HG03039 (cell line): ENCODE measurements at regions not wholly inside any gene's neighbourhood (a gene's known extent, or its start where the extent isn't known, plus 50 kb on each side); places are given as distances from the start of the nearest gene placed in this dataset.
"Not testable (repeated sequence)": the region's sequence is repeated elsewhere in the genome, so short reads cannot be mapped to it uniquely, and the experiment has no call there.

Experiments
- ATAC-seq: cut with Tn5 transposase; IDR thresholded peaks from one replicate; pipeline ENCODE4 v1.9.1; 2021; ENCODE audit warnings: mild to moderate bottlenecking, moderate library complexity; ENCODE audit not compliant: unreplicated experiment

DNA sequence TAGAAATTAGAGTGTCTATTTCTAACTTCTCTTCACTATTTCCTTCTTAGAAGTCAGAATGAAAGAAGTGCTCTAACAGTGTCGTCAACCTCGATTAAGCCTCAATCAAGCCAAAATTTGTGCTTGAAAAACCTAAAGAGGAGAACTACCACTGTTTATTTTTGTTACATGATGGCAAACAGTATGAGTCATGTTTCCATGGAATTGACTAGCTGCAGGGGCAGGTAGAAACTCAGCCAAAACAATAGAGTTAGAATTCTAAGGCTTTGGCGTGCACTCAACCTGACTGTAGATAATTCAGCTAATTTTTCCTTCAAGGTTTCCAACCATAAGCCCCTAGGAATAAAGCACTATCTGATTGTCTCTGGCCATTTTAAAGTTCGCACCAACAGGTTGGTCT lies 415.9 kb downstream of the ETS1 start:
- no peak for ATAC-seq

DNA sequence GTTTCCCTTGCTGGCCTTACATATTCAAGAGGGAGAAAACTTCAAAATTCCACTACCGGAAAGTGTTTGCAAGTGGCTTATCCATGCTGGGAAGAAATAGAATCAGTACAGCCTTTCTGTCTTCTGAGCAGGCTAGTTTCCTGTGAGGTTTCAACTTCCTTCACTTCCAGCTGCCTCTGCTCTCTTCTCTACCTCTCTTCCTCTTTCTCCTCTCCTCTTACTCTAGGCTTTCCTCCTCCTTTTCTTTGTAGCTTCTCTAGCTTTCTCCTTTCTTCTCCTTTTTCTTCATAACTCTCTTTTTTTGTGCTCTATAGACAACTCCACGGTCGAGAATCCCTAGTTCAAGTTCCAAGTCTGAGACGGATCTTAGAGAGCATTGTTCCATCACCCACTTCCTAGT lies 421.8 kb downstream of the ETS1 start:
- no peak for ATAC-seq

DNA sequence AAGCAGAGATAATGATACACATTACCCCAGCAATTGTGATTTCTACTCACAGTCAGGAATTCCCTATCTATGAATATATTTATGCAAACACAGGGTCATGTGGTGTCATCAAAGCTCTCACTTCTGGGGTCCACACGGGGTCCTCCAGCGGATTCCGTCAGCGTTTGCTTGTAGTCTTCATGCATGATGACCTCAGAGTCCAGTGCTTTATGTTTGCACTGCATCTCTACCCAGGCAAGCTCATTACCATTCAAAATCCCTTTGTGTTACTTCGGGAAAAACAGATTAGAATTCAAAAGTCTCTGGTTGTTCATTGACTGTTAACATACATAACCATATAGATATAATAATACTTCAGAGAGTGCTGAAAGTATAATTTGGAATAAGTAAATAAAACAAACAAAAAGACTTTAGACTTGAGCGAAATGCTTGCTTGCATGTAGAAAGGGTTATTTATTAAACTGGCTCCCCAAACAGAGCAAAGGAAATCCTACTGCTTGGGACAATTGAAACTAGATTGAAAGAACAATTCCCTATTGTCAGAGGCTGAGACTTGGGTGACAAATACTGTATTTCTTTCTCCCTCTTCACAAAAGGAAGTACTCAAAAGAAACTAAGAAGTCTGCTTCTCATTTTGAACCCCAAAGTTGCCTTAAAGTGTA lies 423.1 kb downstream of the ETS1 start:
- ATAC-seq: no peak

DNA sequence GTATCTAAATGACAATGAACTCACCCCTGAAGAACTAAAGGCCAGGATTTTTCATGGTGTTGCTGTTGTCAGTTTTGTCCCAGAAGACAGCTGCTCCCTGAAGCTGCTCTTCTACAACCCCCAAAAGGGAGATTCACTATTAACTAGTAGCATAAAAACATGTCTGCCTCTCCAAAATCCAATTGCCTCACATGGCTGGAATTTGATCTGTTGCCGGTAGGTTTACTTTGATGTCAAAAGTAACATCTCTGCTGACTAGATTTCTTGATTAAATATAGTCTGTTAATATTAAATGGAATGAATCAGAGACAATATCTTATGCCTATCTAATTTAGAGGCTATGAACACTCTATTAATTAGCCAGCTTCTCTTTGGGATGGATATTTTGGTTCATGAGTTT lies 425.4 kb downstream of the ETS1 start:
- ATAC-seq: no peak

DNA sequence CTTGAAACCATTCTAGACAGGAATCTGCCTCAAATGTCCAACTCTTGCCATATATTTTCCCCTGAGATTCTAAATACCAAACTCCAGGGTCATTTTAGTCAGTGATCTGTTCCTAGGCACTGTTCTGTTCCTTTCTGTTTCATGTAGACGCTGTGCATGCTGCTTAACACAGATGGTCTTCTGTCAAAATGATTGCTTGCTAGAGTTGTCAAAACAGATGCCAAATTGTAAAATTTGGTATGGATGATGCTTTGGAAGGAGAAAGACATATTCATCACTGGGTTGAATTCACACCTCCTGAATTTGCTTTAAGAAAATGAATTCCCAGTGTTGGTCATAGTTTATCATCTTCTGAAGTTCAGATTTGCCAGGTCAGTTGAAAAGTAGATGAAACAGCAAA lies 425.9 kb downstream of the ETS1 start:
- ATAC-seq: no peak

DNA sequence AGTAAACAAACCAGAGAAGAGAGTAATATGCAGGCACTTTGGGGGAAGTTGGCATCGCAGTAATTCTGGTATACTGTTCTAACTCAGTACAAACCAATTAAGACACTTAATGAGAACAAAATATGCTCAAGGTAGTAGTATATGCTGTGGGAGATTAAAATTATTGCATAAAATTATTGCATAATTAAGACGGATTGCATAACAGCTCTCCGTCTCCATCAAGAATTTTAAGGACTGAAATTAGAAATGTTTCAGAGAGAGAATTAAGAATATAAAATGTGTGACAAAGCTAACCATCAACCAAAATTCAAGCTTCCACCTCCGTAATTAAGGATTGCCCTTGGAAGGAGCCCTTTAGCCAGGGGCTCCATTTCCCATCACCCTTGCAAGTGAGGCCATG lies 428.5 kb downstream of the ETS1 start:
- no peak for ATAC-seq

DNA sequence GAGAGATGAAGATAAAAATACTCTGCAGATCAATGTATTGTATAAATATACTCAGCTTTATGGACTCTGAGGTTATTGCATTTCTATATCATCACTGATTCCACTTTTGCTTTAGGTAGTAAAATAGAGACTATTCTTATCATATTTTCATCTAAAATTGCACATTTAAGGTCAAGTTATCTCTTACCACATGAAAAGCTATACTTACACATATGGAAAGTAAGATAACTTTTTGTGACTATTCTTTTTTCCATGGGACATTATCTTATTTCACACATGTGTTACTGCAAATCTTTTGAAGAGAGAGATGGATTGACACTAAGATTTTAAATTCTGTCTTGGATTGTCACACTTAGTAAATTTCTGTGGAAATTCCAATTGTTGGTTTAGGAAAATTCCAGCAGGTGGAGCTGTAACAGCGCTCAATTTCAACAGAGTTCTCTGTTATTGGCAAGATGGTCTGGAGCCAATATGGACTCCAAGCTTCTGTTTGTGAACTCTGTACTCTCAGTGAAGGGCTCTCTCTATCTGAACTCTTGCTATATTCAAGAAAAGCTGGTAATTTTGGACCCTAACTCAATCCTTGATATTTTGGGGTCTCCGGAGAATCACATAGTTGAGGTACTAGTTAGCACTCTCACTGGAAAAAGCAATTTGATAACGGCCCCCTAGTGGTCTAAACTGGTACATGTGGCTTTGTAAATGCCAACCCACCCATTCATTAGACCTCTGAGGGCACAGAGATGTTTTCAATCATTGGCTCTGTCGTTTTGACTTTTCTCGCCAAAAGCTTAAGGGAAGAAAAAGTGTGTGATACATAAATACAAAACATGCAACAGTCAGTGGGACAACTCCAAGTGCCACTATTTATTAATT lies 429.7 kb downstream of the ETS1 start:
- ATAC-seq: peak; percentile 78

DNA sequence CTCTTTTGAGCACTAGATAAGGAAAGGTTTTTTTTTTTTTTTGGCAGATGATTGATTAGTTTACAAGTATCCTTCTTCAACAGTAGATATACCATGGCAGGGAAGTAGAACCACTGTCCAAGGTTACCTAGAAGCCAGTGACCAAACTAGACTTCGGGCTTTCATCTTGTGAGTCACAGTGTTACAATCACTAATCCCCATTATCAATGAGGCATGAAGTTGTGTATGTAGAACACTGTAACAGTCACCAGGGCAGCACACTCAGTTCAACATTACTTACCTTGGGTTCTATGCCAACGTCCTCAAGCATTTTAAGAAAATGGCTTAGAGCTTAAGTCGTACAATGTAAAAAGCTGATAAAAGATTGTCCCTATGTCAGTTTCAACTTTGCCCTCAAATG lies 430.9 kb downstream of the ETS1 start:
- ATAC-seq: no peak

DNA sequence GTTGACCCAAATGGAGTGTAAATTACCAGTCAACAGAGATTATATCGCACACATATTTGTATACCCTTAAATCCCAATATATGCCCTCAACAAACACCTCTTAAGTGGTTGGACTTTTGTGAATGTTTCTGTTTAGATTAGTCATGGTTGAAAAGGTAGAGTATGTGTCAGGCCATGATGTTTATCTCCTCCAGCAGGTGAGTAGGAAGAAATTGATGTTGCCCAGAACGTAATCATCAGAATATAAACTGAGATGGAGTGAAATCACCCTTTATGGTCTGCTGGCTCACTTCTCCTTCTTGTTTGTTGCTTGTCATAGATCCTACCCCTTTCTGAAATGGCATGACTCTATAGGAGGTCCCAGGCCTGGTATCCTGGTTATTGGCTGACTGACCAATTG lies 431.8 kb downstream of the ETS1 start:
- no peak for ATAC-seq

DNA sequence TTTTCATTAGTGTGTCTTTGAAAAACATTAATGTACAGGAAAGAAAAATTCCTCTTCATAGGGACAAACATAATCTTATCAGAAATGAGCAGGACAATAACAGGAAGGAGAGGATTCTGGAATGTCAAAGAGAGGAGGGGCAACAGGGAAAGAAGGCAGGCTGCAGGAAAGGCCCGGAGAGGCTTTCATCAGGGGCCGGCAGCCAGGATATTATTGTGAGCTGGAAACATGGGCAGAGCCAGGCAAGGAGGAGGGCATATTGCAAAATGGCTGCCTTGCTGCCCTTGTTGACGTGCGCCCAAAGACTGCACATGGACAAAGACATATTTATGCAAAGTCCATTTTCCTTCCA lies 433.7 kb downstream of the ETS1 start:
- no peak for ATAC-seq

DNA sequence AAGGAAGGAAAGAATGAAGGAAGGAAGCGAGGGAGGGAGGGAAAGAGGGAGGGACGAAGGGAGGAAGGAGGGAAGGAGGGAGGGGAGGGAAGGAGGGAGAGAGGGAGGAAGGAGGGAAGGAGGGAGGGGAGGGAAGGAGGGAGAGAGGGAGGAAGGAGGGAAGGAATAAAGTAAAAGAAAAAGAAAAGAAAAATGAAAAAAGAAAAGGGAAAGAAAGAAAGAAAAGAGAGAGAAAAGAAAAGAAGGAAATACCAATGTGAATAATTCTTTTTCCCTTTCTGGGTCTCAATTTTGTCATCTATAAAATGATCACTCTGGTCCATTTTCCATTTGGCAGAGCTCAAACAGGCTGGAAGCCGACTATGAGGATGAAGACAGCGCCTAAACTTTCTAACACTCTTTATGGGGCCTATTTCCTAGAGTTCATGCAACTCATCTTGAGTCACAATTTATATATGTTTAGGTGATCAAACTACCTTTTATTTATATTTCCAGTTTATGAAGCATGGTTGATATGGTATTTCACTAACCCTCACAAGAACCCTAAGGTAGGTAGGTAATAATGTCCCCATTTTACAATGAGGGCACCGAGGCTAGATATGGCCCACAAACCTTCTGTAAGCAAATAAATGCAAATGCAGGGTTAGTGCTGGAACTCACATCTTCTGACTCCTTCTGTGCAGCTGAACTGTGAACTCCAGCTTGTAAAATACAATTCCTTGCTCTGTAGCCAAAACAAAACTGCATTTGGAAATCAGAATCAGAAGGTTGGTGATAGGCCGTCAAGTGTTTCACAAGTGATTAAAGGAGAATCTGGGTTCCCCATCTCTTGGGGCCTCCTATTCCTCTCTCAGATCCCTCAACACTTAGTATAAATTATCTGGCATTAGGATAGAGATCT lies 434.3 kb downstream of the ETS1 start:
- ATAC-seq: no peak

DNA sequence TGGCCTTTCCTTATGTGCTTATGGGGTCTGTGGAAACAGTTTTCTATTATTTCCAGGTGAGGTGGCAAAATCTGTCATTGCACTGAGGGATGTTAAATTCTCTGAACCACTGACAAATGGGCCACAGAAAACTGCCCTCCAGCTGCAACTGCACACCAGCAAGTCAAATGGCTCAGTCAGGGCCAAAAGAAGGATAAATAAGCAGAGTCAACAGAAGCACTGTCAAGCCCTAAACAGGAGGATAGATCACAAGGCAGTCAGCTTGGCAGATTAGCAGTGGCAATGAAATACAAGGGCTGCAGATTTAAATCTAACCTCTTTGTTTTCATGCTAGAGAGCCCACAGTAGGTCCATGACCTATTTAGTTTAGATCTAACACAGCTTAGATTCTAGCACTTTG lies 435.6 kb downstream of the ETS1 start:
- ATAC-seq: no peak

DNA sequence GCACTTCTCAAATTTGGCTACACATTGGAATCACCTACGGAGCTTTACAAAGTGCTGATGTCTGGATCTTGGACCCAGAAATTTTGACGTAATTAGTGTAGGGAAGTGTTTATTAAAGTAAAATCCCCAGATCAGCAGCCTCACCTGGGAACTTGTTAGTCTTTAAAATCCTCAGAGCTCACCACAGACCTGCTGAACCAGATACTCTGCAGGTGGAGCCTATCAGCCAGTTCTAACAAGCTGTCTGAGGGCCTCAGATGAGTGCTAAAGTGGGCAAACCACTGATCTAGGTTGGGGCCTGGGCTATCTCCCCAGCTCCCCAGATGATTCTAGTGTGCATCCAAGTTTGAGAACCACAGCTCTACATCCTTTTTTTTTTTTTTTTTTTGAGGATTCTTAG lies 436.0 kb downstream of the ETS1 start:
- ATAC-seq: no peak

DNA sequence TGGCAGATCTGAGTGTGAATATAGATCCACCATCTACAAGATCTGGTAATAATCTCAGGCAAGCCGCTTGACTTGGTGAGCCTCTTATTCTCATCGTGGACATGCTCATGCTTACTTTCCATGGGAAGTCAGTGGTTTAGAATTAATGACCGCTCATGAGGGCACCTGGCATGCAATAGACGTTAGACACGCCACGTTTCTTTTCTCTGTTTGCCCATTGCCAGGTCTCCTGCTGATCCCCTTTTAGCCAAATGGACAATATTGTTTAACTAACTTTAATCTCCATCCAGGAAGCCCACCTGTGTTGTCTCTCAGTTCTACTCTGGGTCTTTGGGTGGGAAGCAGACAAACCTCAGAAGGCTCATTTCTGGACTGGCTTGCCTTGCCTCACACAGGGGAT lies 439.1 kb downstream of the ETS1 start:
- no peak for ATAC-seq

DNA sequence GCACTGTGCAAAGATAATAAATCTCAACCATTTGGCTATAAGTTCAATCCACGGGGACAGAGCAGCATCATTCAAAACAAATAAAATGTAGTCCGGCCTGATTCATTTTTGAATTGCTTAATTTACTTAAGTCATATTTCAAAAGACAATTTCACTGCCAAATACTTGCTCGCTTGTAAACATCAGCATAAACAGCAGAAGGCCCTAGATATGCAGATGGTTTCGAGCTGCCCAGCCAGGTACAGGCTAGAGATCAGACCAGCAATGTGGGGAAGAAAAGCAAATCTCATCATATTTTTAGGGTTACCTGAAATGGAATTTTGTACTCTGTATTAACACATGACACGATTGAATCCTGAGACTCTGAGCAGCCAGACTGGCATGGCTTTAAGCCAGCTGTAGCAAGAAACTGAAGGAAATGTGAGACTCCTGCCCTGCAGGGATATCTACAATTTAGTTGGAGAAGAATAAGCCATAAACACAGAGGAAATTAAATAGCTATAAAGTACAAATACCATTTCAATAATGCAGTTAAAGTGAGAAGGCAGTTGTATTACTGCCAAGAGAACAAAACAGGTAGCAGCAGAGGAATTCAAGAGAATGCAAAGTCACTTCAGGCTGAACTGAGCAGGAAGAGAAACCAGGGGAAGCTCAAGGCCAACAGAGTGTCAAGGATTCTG lies 440.3 kb downstream of the ETS1 start:
- ATAC-seq: no peak

DNA sequence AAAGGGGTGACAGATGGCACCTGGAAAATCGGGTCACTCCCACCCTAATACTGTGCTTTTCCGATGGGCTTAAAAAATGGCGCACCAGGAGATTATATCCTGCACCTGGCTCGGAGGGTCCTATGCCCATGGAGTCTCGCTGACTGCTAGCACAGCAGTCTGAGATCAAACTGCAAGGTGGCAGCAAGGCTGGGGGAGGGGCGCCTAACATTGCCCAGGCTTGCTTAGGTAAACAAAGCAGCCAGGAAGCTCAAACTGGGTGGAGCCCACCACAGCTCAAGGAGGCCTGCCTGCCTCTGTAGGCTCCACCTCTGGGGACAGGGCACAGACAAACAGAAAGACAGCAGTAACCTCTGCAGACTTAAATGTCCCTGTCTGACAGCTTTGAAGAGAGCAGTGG lies 447.1 kb downstream of the ETS1 start:
- not testable (repeated sequence) for ATAC-seq

DNA sequence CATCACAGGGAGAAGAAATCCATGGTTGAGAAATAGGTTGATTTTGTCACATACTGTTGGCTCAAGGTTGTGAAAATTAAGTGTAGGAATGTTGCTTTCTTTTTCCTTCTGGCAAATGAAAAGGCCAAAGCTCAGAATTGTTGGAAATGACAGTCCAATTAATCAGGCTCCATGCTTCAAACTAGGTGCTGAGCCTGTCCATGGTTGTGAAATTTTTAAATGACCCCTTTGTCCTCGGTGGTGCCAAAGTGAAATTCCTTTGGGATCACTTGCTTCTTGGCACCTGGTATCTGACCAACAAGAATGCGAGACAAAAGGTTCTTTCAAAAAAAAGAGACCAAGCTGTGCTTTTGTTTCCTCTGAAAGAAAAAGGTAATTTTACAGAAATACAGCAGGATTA lies 451.9 kb downstream of the ETS1 start:
- ATAC-seq: no peak

DNA sequence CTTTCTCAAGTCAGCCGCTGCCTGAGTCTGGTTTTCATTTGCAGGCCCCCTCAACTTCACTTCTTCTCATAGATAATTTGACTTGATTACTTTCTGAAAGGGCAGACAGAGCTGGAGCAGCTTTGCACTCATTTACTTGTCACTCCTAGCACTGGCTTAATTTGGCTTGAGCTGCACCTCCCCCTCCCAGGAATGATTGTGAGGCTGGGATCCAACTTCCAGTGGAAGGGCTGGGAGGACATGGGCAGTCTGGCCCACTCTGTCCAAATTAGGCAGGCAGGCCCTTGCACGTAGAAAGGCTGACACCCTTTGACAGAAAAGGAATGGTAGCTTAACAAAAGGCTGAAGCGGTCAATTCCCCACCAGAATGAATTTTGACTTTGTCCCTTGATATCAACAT lies 453.9 kb downstream of the ETS1 start:
- ATAC-seq: no peak

DNA sequence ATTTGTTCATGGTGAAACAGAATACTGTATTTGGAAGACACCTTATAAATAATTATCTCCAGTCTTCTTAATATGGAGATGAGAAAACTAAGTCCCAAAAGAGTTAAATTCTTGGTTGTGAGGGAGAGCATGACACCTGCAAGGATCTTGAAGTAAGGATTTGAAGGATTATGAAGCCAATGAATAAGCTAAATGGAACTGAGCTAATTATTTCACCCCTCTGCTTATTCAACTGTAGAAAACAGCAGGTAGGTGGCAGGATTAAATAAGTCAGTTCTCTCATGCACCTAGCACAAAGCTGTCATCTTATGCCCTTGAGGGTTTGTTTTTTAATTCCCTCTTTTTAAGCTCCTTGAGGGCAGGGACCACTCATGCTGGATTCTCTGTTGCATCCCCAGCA lies 457.3 kb downstream of the ETS1 start:
- ATAC-seq: no peak

DNA sequence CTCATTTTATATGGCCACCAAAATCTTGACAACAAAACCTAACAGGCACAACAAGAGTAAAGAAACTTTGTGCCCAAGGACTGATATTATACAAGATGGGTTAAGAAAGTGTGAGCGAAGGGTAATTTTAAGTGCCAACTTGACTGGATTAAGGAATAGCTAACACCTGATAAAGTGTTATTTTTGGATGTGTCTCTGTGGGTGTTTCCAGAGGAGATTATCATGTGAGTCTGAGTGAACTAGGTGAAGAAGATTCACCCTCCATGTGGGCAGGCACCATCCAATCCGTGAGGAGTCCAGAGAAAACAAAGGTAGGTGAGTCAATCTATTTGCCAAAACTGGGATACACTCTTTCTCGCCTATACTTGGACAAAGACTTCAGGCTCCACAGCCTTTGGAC lies 461.6 kb downstream of the ETS1 start:
- ATAC-seq: no peak

DNA sequence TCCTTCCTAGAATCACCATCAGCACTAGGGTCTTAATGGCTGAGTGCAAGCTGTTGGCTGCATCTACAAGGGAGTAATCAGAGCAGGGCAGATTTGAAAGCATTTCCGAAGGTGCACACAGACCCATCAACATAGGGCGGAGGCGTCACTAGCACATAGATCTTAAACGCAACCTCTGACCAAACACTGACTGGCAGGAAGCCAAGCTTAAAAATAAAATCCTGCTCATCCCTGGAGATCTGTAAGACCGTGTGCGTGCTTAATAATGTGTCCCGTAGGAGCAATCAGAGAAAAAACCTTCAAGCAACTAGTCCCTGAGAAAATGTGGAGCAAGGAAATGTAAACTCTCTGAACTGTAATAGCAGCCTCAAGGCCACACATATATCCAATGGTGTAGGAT lies 470.5 kb downstream of the ETS1 start:
- ATAC-seq: no peak
